Left colon (tissue), 2 donors: ENCODE measurements at regions not wholly inside any gene's neighbourhood (a gene's known extent, or its start where the extent isn't known, plus 50 kb on each side); places are given as distances from the start of the nearest gene placed in this dataset.

ENCODE experiments used
- ATAC-seq: fragments of 200-7000 bp; cut with Tn5 transposase; one replicate; pipeline ENCODE4 v1.9.1; 2020; ENCODE audit warnings: mild to moderate bottlenecking, moderate library complexity
- DNase-seq, 2 donors: peaks; one replicate each; pipeline ENCODE4 v3.0.0-alpha.2; 2020
- intact Hi-C, 2 donors: fragments of 100-400 bp; cut with DNase I in 1 of 2; cut with micrococcal nuclease in 1 of 2; formaldehyde crosslinking; loops; one replicate each; pipeline versions ENCODE4 v1.11.2 to v1.14.0; 2022; cut with DNase I, micrococcal nuclease
- donor health status: DM: no; HTN: no; CAD: no.
- donor health status: DM: yes; HTN: yes; CAD: no.

GRCh38 chr12:114774197-114774596 is 90.2 kb upstream of the TBX3 start:
- no peak for DNase-seq
- intact Hi-C loops, result no loop called here
- no peak for ATAC-seq

- ATAC-seq (no peak), DNase-seq (no peak)
- intact Hi-C loops, result no loop called here
Observed at GRCh38 chr12:114770323-114770722, 86.3 kb upstream of the TBX3 start.

- ATAC-seq (no peak), DNase-seq (no peak)
- intact Hi-C loops, result no loop called here
Observed at GRCh38 chr12:114769634-114770033, 85.7 kb upstream of the TBX3 start.

GRCh38 chr12:114767906-114768722 is 84.1 kb upstream of the TBX3 start:
- ATAC-seq, result no peak
- intact Hi-C loops, result no loop called here
- no peak for DNase-seq

GRCh38 chr12:114767084-114767760 is 83.2 kb upstream of the TBX3 start:
- intact Hi-C loops, result no loop called here
- ATAC-seq, result no peak
- DNase-seq, result no peak

- ATAC-seq (no peak), DNase-seq (no peak)
- intact Hi-C loops, result no loop called here
Observed at GRCh38 chr12:114765960-114766691, 82.2 kb upstream of the TBX3 start.

- no peak for ATAC-seq
- DNase-seq, result no peak
Observed at GRCh38 chr12:114764510-114764909, 80.5 kb upstream of the TBX3 start.

GRCh38 chr12:114762490-114763110 is 78.6 kb upstream of the TBX3 start:
- DNase-seq (peak in 1 of 2 donors; percentile 9), ATAC-seq (no peak)
- intact Hi-C loops, result no loop called here

More at GRCh38 chr12:114764510-114764909, 80.5 kb upstream of the TBX3 start:
- intact Hi-C loops, result no loop called here

- intact Hi-C loops, result no loop called here
- DNase-seq (no peak), ATAC-seq (no peak)
Observed at GRCh38 chr12:114760151-114760877, 76.3 kb upstream of the TBX3 start.

- ATAC-seq (no peak), DNase-seq (no peak)
- intact Hi-C loops, result no loop called here
Observed at GRCh38 chr12:114759635-114760034, 75.7 kb upstream of the TBX3 start.

- DNase-seq, result no peak
- no peak for ATAC-seq
- intact Hi-C loops, result no loop called here
Observed at GRCh38 chr12:114757684-114758325, 73.8 kb upstream of the TBX3 start.

GRCh38 chr12:114752217-114752616 is 68.2 kb upstream of the TBX3 start:
- ATAC-seq (no peak), DNase-seq (no peak)
- intact Hi-C loops, result no loop called here

GRCh38 chr12:114751712-114752111 is 67.7 kb upstream of the TBX3 start:
- no peak for ATAC-seq
- intact Hi-C loops, result no loop called here
- DNase-seq, result no peak

- DNase-seq (no peak), ATAC-seq (no peak)
- intact Hi-C loops, result no loop called here
Observed at GRCh38 chr12:114750917-114751316, 66.9 kb upstream of the TBX3 start.

- DNase-seq, result no peak
- intact Hi-C loops, result no loop called here
- ATAC-seq, result no peak
Observed at GRCh38 chr12:114749065-114749464, 65.1 kb upstream of the TBX3 start.

- ATAC-seq (no peak), DNase-seq (no peak)
- intact Hi-C loops, result no loop called here
Observed at GRCh38 chr12:114747012-114747858, 63.3 kb upstream of the TBX3 start.

GRCh38 chr12:114746297-114747011 is 62.5 kb upstream of the TBX3 start:
- DNase-seq (no peak), ATAC-seq (no peak)
- intact Hi-C loops, result no loop called here
